Stimulated activated CD4-positive, alpha-beta T cell treated with anti-CD3 and anti-CD28 coated beads, Interleukin-15, amount 100 ng/mL, for 1 hour (primary cell): ENCODE measurements at regions not wholly inside any gene's neighbourhood (a gene's known extent, or its start where the extent isn't known, plus 50 kb on each side); places are given as distances from the start of the nearest gene placed in this dataset.

ENCODE experiments used
- DNase-seq, 2 donors: peaks; one replicate each; pipeline ENCODE4 v3.0.0-alpha.2; 2020; ENCODE audit warnings: low read depth in 1 of 2, low spot score in 1 of 2

DNA sequence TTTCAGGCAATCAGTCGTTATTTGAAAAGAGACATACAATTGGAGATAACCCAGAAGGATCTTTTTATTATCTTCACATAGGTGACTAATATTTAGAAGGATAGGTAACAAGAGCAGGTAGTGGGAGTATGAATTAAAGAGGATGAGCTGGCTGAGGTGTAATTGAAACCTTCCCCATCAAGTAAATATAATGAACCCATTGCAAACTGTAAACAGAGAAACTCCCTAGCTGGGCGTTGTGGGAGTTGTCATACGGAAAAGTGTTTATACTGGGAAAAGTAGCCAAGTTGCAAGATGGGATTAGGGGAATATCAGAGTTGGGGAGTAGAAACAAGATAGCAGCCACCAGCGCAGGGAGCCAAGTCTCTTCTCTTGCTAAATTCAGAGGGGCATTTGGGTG is 448.4 kb downstream of the COG6 start:
- DNase-seq: no peak

DNA sequence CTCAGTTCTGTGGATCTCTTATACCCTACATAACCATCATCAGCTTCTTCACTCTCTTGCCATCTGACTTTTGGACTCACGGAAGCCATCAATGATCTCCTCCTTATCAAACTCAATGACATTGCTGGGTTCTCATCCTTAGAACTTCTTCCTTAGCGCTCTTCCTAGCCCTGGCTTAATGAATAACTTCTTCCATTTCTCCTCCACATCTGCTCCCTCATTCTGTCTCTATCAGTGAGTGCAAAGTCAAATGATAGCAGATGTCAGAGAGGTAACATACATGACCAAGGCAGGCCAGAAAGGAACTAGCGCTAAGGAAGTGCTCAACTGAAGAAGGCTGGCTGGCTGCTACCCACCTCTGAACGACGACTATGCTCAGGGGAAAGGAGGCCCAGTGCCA is 449.8 kb downstream of the COG6 start:
- no peak for DNase-seq

DNA sequence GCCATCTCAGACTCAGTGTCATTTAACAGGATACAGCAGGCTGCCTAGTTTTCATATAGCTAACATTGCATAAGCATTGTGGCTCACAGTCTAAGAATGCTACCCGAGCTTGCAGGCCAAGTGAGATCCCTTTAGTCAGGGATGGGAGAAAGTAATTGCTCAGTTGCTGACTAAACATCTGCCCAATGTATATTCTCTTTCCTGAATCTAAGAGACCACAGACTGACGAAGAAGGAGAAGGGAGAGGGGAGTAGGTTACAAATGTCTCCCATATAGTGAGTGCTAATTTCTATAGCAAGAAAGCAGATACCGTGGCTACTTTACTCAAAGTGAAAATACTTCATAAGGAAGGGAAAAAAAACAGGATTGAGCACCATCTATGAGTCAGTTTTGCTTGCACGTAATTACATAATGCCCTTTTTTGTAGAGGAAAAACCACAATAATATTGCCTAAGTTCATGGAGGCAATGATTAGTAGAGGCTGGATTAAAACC is 453.9 kb downstream of the COG6 start:
- DNase-seq: no peak

- no peak for DNase-seq
These were observed 458.3 kb downstream of the COG6 start for GRCh38 chr13:40113643-40114304.

GRCh38 chr13:40114305-40114896 is 458.9 kb downstream of the COG6 start:
- no peak for DNase-seq

DNA sequence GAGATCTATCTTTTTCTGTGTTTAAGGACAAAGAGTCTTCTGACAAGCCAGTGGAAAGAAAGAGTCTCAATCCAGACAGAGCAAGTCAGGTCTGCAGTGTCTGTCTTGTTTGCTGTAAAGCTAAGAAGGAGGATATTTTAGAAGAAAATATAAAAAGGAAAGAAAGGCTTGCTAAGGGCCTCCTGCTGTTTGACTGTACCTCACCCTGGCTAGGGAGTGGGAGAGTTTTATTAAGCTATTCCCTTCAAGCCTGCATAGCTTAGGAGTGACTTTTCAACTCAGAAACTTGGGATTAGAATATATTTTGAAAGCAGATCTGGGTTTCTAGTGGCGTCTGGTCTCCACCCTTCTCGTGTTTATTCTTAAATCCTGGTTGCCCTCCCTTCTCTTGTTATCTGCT is 460.0 kb downstream of the COG6 start:
- DNase-seq: no peak

DNA sequence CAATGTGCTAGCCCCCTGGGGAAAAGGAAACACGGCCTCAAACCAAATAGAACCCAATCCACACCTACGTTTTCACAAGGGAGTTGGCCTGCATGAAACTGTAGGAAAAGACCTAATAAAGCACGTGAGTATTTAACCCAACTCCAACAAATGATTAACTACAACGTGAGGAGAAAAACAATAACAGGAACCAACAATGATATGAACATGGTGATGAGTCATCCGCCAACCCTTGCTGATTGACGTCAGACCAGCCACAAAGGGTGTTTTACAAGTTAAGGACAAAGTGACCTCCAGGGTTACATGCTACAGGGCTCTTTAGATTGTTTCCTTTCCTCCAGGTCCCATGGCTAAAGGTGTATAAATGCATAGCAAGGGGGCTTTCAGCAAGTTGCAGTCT is 460.5 kb downstream of the COG6 start:
- DNase-seq: no peak

- no peak for DNase-seq
These were observed 462.9 kb downstream of the COG6 start for GRCh38 chr13:40118337-40118736.

GRCh38 chr13:40119852-40120251 is 464.4 kb downstream of the COG6 start:
- no peak for DNase-seq

DNA sequence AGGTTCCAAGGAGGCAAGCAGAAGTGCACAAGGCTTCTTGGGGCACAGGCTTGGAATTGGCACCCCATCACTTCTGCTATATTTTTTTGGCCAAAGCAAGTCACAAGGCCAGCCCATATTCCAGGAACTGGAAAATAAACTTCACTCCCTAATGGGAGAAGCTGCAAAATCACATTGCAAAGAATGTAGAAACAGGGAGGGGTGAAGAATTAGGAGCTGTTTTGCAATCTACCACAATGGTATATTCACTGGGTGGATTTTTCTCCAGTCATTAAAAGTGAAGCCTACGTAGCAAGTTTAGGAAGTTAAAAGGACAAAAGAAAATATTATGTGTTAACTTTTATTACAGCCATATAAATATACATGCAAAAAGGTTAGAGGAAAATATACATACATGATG is 464.8 kb downstream of the COG6 start:
- DNase-seq: no peak

DNA sequence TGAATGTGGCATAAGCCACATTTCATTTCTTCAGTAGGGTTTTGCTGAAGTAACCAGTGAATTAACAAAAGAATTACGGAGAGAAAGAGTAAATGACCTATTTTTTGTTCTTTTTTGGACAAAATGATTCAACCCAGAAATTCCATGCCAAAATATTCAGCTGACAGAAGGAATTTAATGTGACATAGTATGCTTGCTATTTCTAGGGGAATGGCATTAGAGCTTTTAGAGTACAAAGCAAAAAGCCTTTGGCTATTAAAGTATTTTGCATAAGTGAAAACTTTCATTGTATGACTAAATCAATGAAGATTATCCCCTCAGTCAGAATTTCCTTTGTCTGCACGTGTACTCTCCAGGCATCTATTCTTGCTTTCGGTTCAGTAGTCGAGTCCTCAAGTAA is 465.3 kb downstream of the COG6 start:
- no peak for DNase-seq

GRCh38 chr13:40121722-40122121 is 466.3 kb downstream of the COG6 start:
- no peak for DNase-seq

- no peak for DNase-seq
These were observed 468.6 kb downstream of the COG6 start for GRCh38 chr13:40123962-40124632.

GRCh38 chr13:40124633-40125015 is 469.2 kb downstream of the COG6 start:
- no peak for DNase-seq

- no peak for DNase-seq
These were observed 469.9 kb downstream of the COG6 start for GRCh38 chr13:40125336-40125735.

DNA sequence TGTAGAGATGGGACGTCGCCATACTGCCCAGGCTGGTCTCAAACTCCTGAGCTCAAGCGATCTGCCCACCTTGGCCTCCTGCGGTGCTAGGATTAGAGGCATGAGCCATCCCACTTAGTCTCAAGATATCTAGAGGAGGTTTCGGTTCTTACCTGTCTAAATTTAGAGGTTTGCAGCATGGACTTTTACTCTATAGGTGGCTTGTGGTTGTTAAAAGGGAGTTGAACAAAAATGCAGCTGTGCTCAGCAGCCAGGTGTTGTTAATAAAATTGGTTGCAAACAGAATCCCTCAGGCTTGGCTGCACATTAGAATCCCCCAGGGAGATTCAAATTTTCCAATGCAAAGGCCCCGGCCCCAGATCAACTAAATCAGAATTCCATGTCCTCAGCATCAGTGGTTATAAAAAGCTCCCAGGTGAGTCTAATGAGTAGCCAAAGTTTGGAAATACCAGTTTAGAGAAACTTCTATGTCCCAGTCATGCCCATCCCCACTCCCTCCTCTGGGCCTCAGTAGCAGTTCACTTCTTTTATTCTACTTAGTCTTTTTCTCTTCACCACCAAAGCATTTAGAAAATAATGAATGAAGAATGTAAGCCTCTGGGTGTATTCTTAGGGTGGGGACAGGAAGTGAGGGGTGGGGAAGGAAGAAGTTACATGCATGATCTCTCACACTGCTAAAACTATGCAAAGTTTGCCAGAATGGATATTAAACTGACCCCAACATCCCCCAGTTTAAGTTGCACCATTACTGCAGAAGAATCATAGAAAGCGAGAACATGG is 471.0 kb downstream of the COG6 start:
- no peak for DNase-seq

DNA sequence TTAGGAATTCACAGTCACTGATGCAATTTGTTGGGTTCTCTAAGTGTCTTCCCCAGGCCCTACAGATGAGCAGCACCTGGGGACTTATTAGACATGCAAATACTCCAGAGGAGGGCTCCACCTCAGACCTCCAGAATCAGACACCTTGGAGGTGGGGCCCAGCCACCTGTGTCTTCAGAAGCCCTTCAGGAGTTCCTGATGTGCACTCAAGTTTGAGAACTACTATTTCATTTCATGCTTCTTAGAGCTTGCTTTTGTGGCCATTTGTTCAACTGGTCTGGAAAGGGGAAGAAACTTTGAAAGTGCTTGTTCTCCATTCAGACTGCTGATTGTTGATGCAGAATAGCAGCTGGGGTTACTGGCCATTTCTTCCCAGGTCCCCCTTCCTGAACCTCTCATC is 472.0 kb downstream of the COG6 start:
- no peak for DNase-seq

GRCh38 chr13:40127925-40128324 is 472.5 kb downstream of the COG6 start:
- DNase-seq: no peak

GRCh38 chr13:40129467-40129866 is 474.0 kb downstream of the COG6 start:
- DNase-seq: no peak

DNA sequence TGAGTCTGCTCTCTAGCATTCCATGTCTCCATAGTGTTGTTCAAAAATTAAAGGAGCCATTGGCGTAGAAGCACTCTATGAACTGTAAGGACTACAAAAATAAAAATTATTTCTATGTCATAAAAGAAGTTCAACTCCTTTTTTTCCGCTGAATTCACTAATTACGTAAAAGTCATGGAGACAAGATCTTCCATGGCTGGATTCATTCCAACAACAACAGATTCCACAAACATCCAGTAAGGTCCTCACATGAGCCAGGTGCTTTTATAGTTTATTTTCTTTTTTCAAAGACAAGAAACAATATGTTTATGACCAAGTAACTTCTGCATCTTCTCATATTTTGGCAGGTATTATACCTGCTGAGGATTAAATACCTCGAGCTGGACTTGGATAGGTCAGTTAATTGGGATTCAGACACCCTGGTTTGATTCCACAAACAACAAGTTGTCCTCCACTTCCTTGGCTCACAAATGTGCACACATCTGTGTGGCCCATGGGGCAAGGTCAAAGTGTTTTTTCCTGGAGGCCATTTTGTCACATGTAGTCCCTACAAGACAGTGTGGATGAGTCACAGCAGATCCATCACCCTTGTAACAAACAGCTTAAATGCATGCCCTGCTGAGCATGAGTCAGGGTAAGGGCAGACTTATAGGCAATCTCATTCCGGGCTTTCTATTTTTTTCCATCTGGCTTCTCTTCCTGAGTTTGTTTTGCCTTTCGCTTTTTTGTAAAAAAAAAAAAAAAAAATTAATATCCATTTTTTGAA is 475.6 kb downstream of the COG6 start:
- DNase-seq: no peak

DNA sequence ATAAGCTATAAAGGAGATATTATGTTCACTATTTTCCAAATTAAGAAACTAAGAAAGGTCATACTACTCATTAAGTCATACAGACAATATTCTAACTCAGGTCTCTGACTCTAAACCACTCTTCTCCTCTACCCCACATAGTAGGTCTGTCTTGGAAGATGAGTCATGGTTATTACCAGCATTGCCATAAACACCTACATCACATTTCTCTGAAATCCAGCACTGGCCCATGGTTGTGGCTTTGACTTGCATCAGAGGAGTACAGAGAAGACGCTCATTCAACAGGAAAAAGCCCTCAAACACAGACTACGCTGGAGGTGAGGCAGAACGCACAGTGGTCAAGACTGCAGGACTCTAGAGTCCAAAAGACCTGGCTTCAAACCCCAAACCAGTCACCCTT is 476.8 kb downstream of the COG6 start:
- no peak for DNase-seq
